Endothelial cell of umbilical vein (primary cell): ENCODE measurements at regions not wholly inside any gene's neighbourhood (a gene's known extent, or its start where the extent isn't known, plus 50 kb on each side); places are given as distances from the start of the nearest gene placed in this dataset.

ENCODE experiments used
- BruUV-seq: library from RNA; stranded (reverse); fragments of 400-500 nt; replicated peaks from 2 replicates; lab custom pipeline; 2021; lab: Mats Ljungman, UMichigan
- CTCF ChIA-PET: fragments of 300-600, 350-600 bp; sonication (Branson Sonifier 250); formaldehyde crosslinking; loops from one replicate; lab custom pipeline; 2021; ENCODE audit warnings: antibody characterized with exemption, inconsistent platforms; lab: Charles Lee
- POLR2A ChIA-PET: fragments of 300-600, 350-600 bp; sonication (Branson Sonifier 250); formaldehyde crosslinking; loops from one replicate; lab custom pipeline; 2021; ENCODE audit warnings: antibody characterized with exemption, inconsistent platforms; lab: Charles Lee
- DNase-seq: peaks from one replicate; pipeline ENCODE4 v3.0.0-alpha.2; 2011; ENCODE audit warnings: low read depth, low spot score
- FAIRE-seq: peaks from 2 replicates; lab custom pipeline; 2011; peaks lifted over from hg19 to GRCh38; lab: Jason Lieb, UNC
- H2AFZ ChIP-seq: 2 replicates; pipeline ENCODE4 v1.6.0; 2012; ENCODE audit warnings: low read depth, low read length, control low read depth, inconsistent platforms
- H3K27ac ChIP-seq: 2 replicates; pipeline ENCODE4 v1.5.1; 2011; ENCODE audit warnings: low read depth, mild to moderate bottlenecking, control low read depth, low read length, moderate library complexity; ENCODE audit not compliant: insufficient read depth
- H3K27me3 ChIP-seq, 2 experiments: 2 replicates each; pipeline versions ENCODE4 v1.6.0 to v1.6.1; 2011; ENCODE audit warnings: low read length in 2 of 2, mixed read lengths in 1 of 2; ENCODE audit not compliant: control insufficient read depth in 2 of 2, insufficient read depth in 2 of 2
- H3K36me3 ChIP-seq, 2 experiments: 2 replicates in 1 of 2; 3 replicates in 1 of 2; pipeline ENCODE4 v1.5.1; 2011; ENCODE audit warnings: low read length in 2 of 2, mild to moderate bottlenecking in 1 of 2, moderate library complexity in 1 of 2; ENCODE audit not compliant: control insufficient read depth in 2 of 2, insufficient read depth in 2 of 2; ENCODE audit errors: extremely low read depth in 1 of 2
- H3K4me1 ChIP-seq: 3 replicates; pipeline ENCODE4 v1.5.1; 2011; ENCODE audit warnings: mild to moderate bottlenecking, low read length; ENCODE audit not compliant: control insufficient read depth, insufficient read depth; ENCODE audit errors: extremely low read depth
- H3K4me2 ChIP-seq: 2 replicates; pipeline ENCODE4 v1.6.1; 2011; ENCODE audit warnings: low read length, control low read depth, mixed read lengths; ENCODE audit not compliant: insufficient read depth
- H3K4me3 ChIP-seq, 3 experiments: fragments of 200-600 bp in 1 of 3; sonication (generic), shearing (Covaris generic) in 1 of 3; replicated peaks in 1 of 3; 2 replicates each; pipeline ENCODE4 v1.5.1; 2011 to 2016; ENCODE audit warnings: control low read depth in 3 of 3, low read length in 3 of 3, mild to moderate bottlenecking in 2 of 3, inconsistent platforms in 1 of 3, low read depth in 1 of 3, moderate library complexity in 1 of 3; ENCODE audit not compliant: insufficient read depth in 1 of 3
- H3K79me2 ChIP-seq: 2 replicates; pipeline ENCODE4 v1.6.0; 2012; ENCODE audit warnings: low read length, inconsistent platforms; ENCODE audit not compliant: control insufficient read depth, insufficient read depth
- H3K9ac ChIP-seq: replicated peaks from 2 replicates; pipeline ENCODE3; 2011; ENCODE audit warnings: low read length, control low read depth; ENCODE audit not compliant: insufficient read depth; ENCODE audit errors: extremely low read depth
- H3K9me1 ChIP-seq: replicated peaks from 3 replicates; pipeline ENCODE4 v1.6.0; 2011; ENCODE audit warnings: mild to moderate bottlenecking, low read length; ENCODE audit not compliant: control insufficient read depth, insufficient read depth; ENCODE audit errors: extremely low read depth
- H3K9me3 ChIP-seq: replicated peaks from 2 replicates; pipeline ENCODE4 v1.5.1; 2012; ENCODE audit warnings: low read length, inconsistent platforms; ENCODE audit not compliant: control insufficient read depth, insufficient read depth
- H4K20me1 ChIP-seq: replicated peaks from 2 replicates; pipeline ENCODE3; 2011; ENCODE audit warnings: mild to moderate bottlenecking, low read length; ENCODE audit not compliant: control insufficient read depth, insufficient read depth; ENCODE audit errors: extremely low read depth
- EZH2 ChIP-seq: IDR thresholded peaks from 2 replicates; pipeline ENCODE4 v1.6.1; 2012; ENCODE audit warnings: borderline replicate concordance, low read depth, mild to moderate bottlenecking, moderate library complexity, low read length, inconsistent platforms; ENCODE audit not compliant: severe bottlenecking
- FOS ChIP-seq: IDR thresholded peaks from 2 replicates; pipeline ENCODE4 v1.6.1; 2011; ENCODE audit warnings: mild to moderate bottlenecking, low read length, moderate library complexity, borderline replicate concordance; ENCODE audit not compliant: insufficient read depth
- GATA2 ChIP-seq: IDR thresholded peaks from 2 replicates; pipeline ENCODE4 v1.7.0; 2011; ENCODE audit warnings: low read depth, mild to moderate bottlenecking, moderate library complexity, mixed read lengths, low read length; ENCODE audit not compliant: insufficient read length, insufficient read depth
- JUN ChIP-seq: IDR thresholded peaks from 2 replicates; pipeline ENCODE4 v1.6.1; 2011; ENCODE audit warnings: borderline replicate concordance, low read depth; ENCODE audit not compliant: insufficient read length, insufficient read depth
- MYC ChIP-seq: IDR thresholded peaks from one replicate; pipeline ENCODE4 v1.6.1; 2011; ENCODE audit warnings: mild to moderate bottlenecking, low read depth, low read length
- POLR2A ChIP-seq: IDR thresholded peaks from 2 replicates; pipeline ENCODE4 v1.6.1; 2012; ENCODE audit warnings: low read depth, mild to moderate bottlenecking, control low read depth, low read length
- POLR2AphosphoS5 ChIP-seq: IDR thresholded peaks from 2 replicates; pipeline ENCODE4 v1.6.1; 2012; ENCODE audit warnings: low read depth, mild to moderate bottlenecking, control low read depth, low read length, moderate library complexity; ENCODE audit not compliant: insufficient read depth
- dilution Hi-C: fragments of 300-500 bp; cut with MboI; formaldehyde crosslinking; loops from one replicate; pipeline ENCODE4 v1.15.0; 2019; ENCODE audit warnings: low sequenced_read_pairs; ENCODE audit not compliant: extremely low pct_ligation_motif_present
- intact Hi-C: fragments of 100-400 bp; cut with micrococcal nuclease; formaldehyde crosslinking; loops from one replicate; pipeline ENCODE4 v1.10.0; 2022
- TF ChIP-seq, protein P1 (sequence below): IDR thresholded peaks from 2 replicates; pipeline ENCODE4 v1.6.1; 2011; ENCODE audit not compliant: insufficient read depth, insufficient read length
- TF ChIP-seq, protein P2 (sequence below), 2 donors: IDR thresholded peaks; 1 replicate in 1 of 2; 2 replicates in 1 of 2; pipeline ENCODE4 v1.5.1; 2011; ENCODE audit warnings: low read length in 2 of 2, mild to moderate bottlenecking in 2 of 2, moderate library complexity in 2 of 2, control low read depth in 1 of 2, inconsistent platforms in 1 of 2, low read depth in 1 of 2; ENCODE audit not compliant: insufficient read depth in 1 of 2; ENCODE audit errors: extremely low read depth in 1 of 2

DNA sequence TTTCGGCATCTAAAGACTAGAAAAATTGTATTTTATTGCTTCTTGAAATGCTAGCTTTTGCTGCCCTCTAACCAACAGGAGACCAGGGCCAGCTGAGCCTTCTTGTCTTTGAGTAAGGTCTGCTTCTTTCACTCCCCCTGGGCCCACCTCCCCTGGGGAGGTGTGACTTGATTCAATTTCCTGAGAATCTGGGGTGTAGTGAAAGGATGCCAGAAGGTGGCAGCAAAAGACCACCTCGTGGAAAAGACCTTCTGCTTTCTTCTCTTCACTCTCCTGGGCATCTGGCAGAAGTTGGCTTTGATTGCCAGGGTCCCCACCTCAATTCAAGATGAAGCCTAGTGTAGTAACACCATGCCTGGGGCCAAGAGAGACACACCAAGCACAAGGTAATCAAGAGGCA, 96.5 kb upstream of the MAOA start:
- no peaks in the 10 kb centered on the region for H3K36me3 ChIP-seq
- CTCF ChIA-PET, result interaction anchor here (0.6 to 6.3 kb wide), 5 partner anchors 187 to 1778 kb away, joined by 3 to 81 read pairs (median 6); no protein-coding TSS in a partner anchor
- FAIRE-seq, result peak; percentile 84

DNA sequence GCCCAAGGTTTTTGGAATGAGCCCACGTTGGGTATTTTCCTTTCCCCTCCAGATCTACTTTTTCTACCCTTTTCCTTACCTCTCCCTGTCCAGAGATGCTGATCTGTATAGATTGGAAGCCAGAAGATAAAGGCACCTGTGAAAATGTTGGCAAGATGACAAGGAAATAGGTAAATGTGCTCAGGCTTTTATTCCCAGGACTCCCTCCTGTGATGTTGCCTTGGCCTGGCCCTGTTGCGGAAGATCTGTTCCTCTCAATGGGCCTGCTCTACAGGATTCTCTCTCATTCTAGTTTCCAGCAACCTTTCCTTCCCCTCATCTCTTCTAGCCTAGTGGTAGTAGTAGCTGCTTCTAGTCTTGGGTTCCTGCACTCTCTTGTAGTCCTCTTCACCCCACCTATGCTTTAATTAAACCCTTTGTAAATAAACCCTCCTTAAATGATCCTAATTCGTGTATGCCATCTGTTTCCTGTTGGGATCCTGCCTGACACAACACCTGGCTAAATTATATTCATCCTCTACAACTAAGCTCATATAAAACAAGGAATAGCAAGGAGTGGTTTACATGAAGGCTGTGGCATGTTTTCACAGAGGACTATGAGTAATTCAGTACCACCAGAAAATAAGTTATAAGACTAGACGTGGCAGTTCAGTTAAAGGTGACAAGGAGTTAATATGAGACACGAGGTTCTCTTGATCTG, 95.7 kb upstream of the MAOA start:
- Histone ChIP-seq H3K27me3 (no peaks in the 10 kb centered on the region), H3K9me3 (no peaks in the 10 kb centered on the region), H3K9me1 (no peaks in the 10 kb centered on the region), H3K4me3 (no peak overlapping the region), H3K27ac (no peak overlapping the region), H3K9ac (no peak overlapping the region), H3K4me2 (no peak overlapping the region), H4K20me1 (no peaks in the 10 kb centered on the region), H3K4me1 (no peaks in the 10 kb centered on the region), H3K36me3 (no peaks in the 10 kb centered on the region), H2AFZ (no peak overlapping the region), H3K79me2 (no peaks in the 10 kb centered on the region)
- intact Hi-C loops, result no loop called here
- no TSS peak for BruUV-seq
- dilution Hi-C loops, result no loop called here
- TF ChIP-seq MYC, result no peak
- no peak for TF ChIP-seq FOS
- no peak for TF ChIP-seq JUN
- TF ChIP-seq POLR2A, result no peak
- TF ChIP-seq, protein P1, sequence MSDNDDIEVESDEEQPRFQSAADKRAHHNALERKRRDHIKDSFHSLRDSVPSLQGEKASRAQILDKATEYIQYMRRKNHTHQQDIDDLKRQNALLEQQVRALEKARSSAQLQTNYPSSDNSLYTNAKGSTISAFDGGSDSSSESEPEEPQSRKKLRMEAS, result no peak
- no peak for TF ChIP-seq POLR2AphosphoS5
- no peak for TF ChIP-seq EZH2
- TF ChIP-seq, protein P2, sequence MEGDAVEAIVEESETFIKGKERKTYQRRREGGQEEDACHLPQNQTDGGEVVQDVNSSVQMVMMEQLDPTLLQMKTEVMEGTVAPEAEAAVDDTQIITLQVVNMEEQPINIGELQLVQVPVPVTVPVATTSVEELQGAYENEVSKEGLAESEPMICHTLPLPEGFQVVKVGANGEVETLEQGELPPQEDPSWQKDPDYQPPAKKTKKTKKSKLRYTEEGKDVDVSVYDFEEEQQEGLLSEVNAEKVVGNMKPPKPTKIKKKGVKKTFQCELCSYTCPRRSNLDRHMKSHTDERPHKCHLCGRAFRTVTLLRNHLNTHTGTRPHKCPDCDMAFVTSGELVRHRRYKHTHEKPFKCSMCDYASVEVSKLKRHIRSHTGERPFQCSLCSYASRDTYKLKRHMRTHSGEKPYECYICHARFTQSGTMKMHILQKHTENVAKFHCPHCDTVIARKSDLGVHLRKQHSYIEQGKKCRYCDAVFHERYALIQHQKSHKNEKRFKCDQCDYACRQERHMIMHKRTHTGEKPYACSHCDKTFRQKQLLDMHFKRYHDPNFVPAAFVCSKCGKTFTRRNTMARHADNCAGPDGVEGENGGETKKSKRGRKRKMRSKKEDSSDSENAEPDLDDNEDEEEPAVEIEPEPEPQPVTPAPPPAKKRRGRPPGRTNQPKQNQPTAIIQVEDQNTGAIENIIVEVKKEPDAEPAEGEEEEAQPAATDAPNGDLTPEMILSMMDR (IDR thresholded peaks at IDR 0.05; ENCODE audit: extremely low read depth in 1 of 2, insufficient read depth in 1 of 2, low read depth in 1 of 2, low read length in 2 of 2), result no peak
- TF ChIP-seq GATA2, result no peak
- DNase-seq (no peak), FAIRE-seq (peak; percentile 66)
- ChIA-PET CTCF (interaction anchor here (6.3 kb wide), 1 partner anchor 190 kb away, joined by 81 read pairs; no protein-coding TSS in a partner anchor), POLR2A (no interaction called here)

More for the DNA sequence above, 96.5 kb upstream of the MAOA start:
- no peak overlapping the region for H3K9ac ChIP-seq
- TF ChIP-seq, protein P2 (IDR thresholded peaks at IDR 0.05; ENCODE audit: extremely low read depth in 1 of 2, insufficient read depth in 1 of 2, low read depth in 1 of 2, low read length in 2 of 2), result peak; percentile 31 to 47
- no peak for TF ChIP-seq POLR2A
- H3K9me1 ChIP-seq, result no peaks in the 10 kb centered on the region
- H3K4me1 ChIP-seq, result no peaks in the 10 kb centered on the region
- no peaks in the 10 kb centered on the region for H3K27me3 ChIP-seq
- POLR2A ChIA-PET, result no interaction called here
- DNase-seq, result peak; percentile 57
- H4K20me1 ChIP-seq, result no peaks in the 10 kb centered on the region
- H3K27ac ChIP-seq, result no peak overlapping the region
- no peak overlapping the region for H3K4me2 ChIP-seq
- H2AFZ ChIP-seq, result no peak overlapping the region
- intact Hi-C loops (loop anchor here (1.0 to 5.0 kb wide), 7 partner anchors 191 to 2001 kb away; no protein-coding TSS in a partner anchor), dilution Hi-C loops (no loop called here)
- H3K79me2 ChIP-seq, result no peaks in the 10 kb centered on the region
- H3K4me3 ChIP-seq, result no peak overlapping the region
- no TSS peak for BruUV-seq
- H3K9me3 ChIP-seq, result no peaks in the 10 kb centered on the region
